ENCODE measurements at regions not wholly inside any gene's neighbourhood (a gene's known extent, or its start where the extent isn't known, plus 50 kb on each side); places are given as distances from the start of the nearest gene placed in this dataset.

DNA sequence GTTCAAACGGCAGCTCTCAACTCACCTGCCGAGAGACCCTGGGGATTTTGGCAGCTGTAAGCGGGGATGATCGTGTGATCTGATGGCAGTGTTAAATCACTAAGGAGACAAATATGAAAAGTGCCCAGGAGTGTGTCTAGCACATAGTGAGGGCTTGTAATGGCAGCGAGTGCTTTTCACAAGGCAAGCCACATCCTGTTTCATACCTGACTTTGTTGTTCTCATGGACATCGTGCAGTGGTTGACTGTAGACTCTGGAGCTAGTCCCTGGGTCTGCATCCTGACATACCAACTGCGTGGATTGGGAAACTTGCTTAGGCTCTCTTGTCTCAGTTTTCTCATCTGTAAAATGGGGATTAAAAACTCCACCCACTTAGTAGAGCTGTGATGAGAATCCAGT lies 148.5 kb downstream of the VRK1 start:
- intact Hi-C loops (cut with DNase I) = no loop called here
- TF ChIP-seq POLR2A (IDR thresholded peaks at IDR 0.05) (no peak), POLR2AphosphoS5 (IDR thresholded peaks at IDR 0.05) (no peak)
- TF ChIP-seq, protein P1, sequence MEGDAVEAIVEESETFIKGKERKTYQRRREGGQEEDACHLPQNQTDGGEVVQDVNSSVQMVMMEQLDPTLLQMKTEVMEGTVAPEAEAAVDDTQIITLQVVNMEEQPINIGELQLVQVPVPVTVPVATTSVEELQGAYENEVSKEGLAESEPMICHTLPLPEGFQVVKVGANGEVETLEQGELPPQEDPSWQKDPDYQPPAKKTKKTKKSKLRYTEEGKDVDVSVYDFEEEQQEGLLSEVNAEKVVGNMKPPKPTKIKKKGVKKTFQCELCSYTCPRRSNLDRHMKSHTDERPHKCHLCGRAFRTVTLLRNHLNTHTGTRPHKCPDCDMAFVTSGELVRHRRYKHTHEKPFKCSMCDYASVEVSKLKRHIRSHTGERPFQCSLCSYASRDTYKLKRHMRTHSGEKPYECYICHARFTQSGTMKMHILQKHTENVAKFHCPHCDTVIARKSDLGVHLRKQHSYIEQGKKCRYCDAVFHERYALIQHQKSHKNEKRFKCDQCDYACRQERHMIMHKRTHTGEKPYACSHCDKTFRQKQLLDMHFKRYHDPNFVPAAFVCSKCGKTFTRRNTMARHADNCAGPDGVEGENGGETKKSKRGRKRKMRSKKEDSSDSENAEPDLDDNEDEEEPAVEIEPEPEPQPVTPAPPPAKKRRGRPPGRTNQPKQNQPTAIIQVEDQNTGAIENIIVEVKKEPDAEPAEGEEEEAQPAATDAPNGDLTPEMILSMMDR (IDR thresholded peaks at IDR 0.05) = no peak
- Histone ChIP-seq H3K27ac (no peak overlapping the region), H3K9me3 (no peaks in the 10 kb centered on the region), H3K4me3 (no peak overlapping the region), H3K36me3 (no peaks in the 10 kb centered on the region), H3K4me1 (replicated peaks) (no peaks in the 10 kb centered on the region), H3K27me3 (replicated peaks; ENCODE audit: insufficient read depth) (no peaks in the 10 kb centered on the region)
- DNase-seq (ENCODE audit: low spot score) = no peak
- 91% methylated on average over 7 of the region's 7 CpGs for WGBS

DNA sequence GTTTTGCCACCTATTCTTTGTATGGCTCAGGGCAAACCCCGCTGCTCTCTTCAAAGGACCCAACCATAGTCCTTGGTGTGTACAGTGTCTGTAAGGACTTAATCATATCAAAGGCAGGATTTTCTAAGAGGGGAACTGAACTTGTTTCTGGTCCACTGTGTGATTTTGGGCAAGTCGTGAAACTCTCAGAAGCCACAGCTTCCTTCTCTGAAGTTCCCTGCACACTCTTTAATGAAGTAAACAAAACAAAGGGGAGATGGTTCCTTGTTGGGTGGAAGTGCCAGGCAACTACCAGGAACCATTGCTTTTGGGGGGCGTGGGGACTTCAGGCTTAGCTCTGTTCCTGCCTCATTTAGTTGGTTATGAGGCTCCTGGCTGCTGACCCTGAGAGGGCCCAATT lies 152.4 kb downstream of the VRK1 start:
- Histone ChIP-seq H3K4me3 (no peak overlapping the region), H3K27ac (no peak overlapping the region), H3K9me3 (no peaks in the 10 kb centered on the region), H3K27me3 (replicated peaks; ENCODE audit: insufficient read depth) (no peaks in the 10 kb centered on the region), H3K36me3 (no peaks in the 10 kb centered on the region), H3K4me1 (replicated peaks) (no peaks in the 10 kb centered on the region)
- no peak for TF ChIP-seq POLR2AphosphoS5 (IDR thresholded peaks at IDR 0.05)
- TF ChIP-seq POLR2A (IDR thresholded peaks at IDR 0.05) = no peak
- TF ChIP-seq, protein P1 (IDR thresholded peaks at IDR 0.05) = no peak
- 80% methylated on average over 3 of the region's 3 CpGs for WGBS
- intact Hi-C loops (cut with DNase I) = no loop called here
- no peak for DNase-seq (ENCODE audit: low spot score)

DNA sequence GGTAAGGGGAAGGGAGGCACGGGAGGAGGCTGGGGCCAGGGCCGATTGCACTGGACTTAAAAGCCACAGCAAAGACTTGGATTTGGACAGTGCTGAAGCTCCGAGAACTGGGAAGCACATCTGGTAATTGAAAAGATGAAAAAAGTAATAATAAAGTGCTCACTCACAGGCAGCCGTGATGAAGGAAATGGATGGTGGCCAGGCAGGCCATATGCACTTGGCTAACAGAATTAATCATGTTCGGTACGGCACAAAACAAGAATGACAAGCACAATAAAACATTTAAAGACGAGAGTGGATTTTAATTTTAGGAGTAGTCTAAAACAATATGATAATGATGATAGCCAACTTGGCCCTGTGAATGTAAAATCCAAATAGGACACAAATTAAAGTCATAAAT lies 154.3 kb downstream of the VRK1 start:
- 65% methylated on average over 7 of the region's 7 CpGs for WGBS
- no peaks in the 10 kb centered on the region for H3K4me1 ChIP-seq (replicated peaks)
- H3K9me3 ChIP-seq = no peaks in the 10 kb centered on the region
- DNase-seq (ENCODE audit: low spot score) = no peak
- TF ChIP-seq, protein P1 (IDR thresholded peaks at IDR 0.05) = no peak
- no peak for TF ChIP-seq POLR2A (IDR thresholded peaks at IDR 0.05)
- no peak for TF ChIP-seq POLR2AphosphoS5 (IDR thresholded peaks at IDR 0.05)
- intact Hi-C loops (cut with DNase I) = no loop called here
- no peaks in the 10 kb centered on the region for H3K27me3 ChIP-seq (replicated peaks; ENCODE audit: insufficient read depth)
- H3K4me3 ChIP-seq = no peak overlapping the region
- H3K36me3 ChIP-seq = no peaks in the 10 kb centered on the region
- H3K27ac ChIP-seq = no peak overlapping the region

DNA sequence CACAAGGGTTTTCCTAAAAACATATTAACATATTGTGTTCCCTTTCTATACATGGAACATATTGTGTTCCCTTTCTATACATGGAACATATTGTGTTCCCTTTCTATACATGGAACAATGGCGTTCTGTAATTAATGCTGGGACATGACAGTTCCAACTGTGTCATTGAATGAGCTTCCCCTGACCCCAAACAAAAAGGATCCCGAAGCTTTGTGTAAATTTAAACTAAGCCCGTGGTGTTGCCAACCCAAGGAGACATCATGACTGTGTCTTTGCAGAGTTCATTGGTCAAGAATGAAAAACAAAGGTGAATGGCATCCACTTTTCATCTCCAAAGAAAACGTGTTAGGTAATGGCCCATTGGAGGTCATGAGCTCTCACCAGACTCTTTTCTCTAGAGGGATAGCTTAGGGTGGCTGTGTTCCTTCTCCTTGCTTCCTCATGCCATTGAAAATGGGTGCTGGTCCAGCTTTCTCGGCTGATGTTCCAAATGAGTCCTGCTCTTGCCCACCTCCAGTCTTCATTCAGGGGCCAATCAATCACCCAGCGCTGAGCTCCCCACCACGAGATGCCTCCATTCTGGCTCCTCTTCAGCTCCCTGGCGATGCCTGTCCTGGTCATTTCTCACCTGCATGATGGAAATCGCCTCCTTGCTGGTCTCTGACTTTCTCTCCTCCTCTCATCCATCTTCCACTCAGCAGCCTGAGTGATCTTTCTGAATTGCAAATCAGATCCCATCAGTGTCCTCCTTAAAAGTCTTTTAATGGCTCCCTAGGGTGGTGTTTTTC lies 156.1 kb downstream of the VRK1 start:
- Histone ChIP-seq H3K9me3 (no peaks in the 10 kb centered on the region), H3K4me3 (no peak overlapping the region), H3K4me1 (replicated peaks) (no peaks in the 10 kb centered on the region), H3K27ac (no peak overlapping the region), H3K27me3 (replicated peaks; ENCODE audit: insufficient read depth) (no peaks in the 10 kb centered on the region), H3K36me3 (no peaks in the 10 kb centered on the region)
- intact Hi-C loops (cut with DNase I) = no loop called here
- WGBS = 87% methylated on average over 9 of the region's 9 CpGs
- DNase-seq (ENCODE audit: low spot score) = no peak
- TF ChIP-seq, protein P1 (IDR thresholded peaks at IDR 0.05) = no peak
- no peak for TF ChIP-seq POLR2AphosphoS5 (IDR thresholded peaks at IDR 0.05)
- no peak for TF ChIP-seq POLR2A (IDR thresholded peaks at IDR 0.05)

DNA sequence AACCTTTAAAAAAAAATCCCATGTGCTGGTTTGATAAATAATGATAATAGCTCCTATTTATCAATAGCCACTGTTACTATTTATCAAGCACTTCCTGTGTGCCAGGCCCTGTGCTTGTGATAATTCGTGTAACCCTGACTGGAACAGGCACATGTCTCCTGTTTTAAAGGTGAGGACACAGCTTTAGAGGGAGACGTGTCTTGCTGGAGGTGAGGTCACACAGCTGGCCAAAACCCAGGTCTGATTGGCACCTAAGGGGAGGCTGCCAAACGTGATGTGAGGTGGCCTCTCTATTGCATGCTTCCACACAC lies 156.6 kb downstream of the VRK1 start:
- no peaks in the 10 kb centered on the region for H3K4me1 ChIP-seq (replicated peaks)
- intact Hi-C loops (cut with DNase I) = no loop called here
- H3K9me3 ChIP-seq = no peaks in the 10 kb centered on the region
- TF ChIP-seq, protein P1 (IDR thresholded peaks at IDR 0.05) = no peak
- no peak for TF ChIP-seq POLR2AphosphoS5 (IDR thresholded peaks at IDR 0.05)
- no peak for TF ChIP-seq POLR2A (IDR thresholded peaks at IDR 0.05)
- H3K27me3 ChIP-seq (replicated peaks; ENCODE audit: insufficient read depth) = no peaks in the 10 kb centered on the region
- no peak overlapping the region for H3K27ac ChIP-seq
- no peaks in the 10 kb centered on the region for H3K36me3 ChIP-seq
- H3K4me3 ChIP-seq = no peak overlapping the region
- WGBS = 48% methylated on average over 3 of the region's 3 CpGs
- no peak for DNase-seq (ENCODE audit: low spot score)

Data from prostate gland (tissue), 2 donors.